ENCODE measurements at regions not wholly inside any gene's neighbourhood (a gene's known extent, or its start where the extent isn't known, plus 50 kb on each side); places are given as distances from the start of the nearest gene placed in this dataset.
"Not testable (repeated sequence)": the region's sequence is repeated elsewhere in the genome, so short reads cannot be mapped to it uniquely, and the experiment has no call there.

DNA sequence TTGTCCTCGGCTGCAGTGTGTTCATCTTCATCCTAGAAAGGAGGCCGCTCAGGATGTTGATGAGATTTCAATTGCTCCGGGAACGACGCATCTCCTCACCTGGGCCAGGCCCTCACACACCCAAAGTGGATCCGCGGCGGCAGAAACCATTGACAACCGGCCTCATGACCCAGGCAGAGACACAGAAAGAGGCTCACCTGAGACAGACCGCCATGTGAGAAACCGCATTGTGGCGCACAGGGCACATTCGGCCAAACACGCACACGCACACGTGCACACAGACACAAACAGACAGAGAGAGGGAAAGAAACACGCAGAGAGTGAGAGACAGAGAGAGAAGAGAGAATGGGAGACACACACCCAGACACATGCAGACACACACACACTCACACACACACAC lies 3879.3 kb downstream of the SRGAP2C start:
- not testable (repeated sequence) for DNase-seq (ENCODE audit: low spot score)

- no peak for TF ChIP-seq CTCF (IDR thresholded peaks at IDR 0.05; ENCODE audit: extremely low read depth, missing control alignments)
- DNase-seq (ENCODE audit: low spot score): no peak
Observed at GRCh38 chr1:125064481-125064880, 3879.7 kb downstream of the SRGAP2C start.

- no peak for TF ChIP-seq CTCF (IDR thresholded peaks at IDR 0.05; ENCODE audit: extremely low read depth, missing control alignments)
Observed at GRCh38 chr1:125065092-125065820, 3880.5 kb downstream of the SRGAP2C start.

GRCh38 chr1:125065821-125066180 lies 3881.0 kb downstream of the SRGAP2C start:
- no peak for TF ChIP-seq CTCF (IDR thresholded peaks at IDR 0.05; ENCODE audit: extremely low read depth, missing control alignments)
- no peak for DNase-seq (ENCODE audit: low spot score)

More at GRCh38 chr1:125065092-125065820, 3880.5 kb downstream of the SRGAP2C start:
- no peak for DNase-seq (ENCODE audit: low spot score)

- no peak for TF ChIP-seq CTCF (IDR thresholded peaks at IDR 0.05; ENCODE audit: extremely low read depth, missing control alignments)
- no peak for DNase-seq (ENCODE audit: low spot score)
Observed at GRCh38 chr1:125066385-125066784, 3881.6 kb downstream of the SRGAP2C start.

DNA sequence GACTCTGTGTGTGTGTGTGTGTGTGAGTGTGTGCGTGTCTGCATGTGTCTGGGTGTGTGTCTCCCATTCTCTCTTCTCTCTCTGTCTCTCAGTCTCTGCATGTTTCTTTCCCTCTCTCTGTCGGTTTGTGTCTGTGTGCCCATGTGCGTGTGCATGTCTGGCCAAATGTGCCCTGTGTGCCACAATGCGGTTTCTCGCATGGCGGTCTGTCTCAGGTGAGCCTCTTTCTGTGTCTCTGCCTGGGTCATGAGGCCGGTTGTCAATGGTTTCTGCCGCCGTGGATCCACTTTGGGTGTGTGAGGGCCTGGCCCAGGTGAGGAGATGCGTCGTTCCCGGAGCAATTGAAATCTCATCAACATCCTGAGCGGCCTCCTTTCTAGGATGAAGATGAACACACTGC lies 3882.1 kb downstream of the SRGAP2C start:
- DNase-seq (ENCODE audit: low spot score): not testable (repeated sequence)

DNA sequence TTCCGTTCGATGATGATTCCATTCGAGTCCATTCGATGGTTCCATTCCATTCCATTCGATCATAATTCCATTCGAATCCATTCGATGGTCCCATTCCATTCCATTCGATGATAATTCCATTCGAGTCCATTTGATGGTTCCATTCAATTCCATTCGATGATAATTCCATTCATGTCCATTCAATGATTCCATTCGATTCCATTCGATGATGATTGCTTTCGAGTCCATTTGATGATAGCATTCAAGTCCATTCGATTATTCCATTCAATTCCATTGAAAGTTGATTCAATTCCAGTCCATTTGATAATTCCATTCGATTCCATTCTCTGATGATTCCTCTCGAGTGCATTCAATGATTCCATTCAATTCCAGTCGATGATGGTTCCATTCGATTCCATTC lies 3895.3 kb downstream of the SRGAP2C start:
- no peak for TF ChIP-seq CTCF (IDR thresholded peaks at IDR 0.05; ENCODE audit: extremely low read depth, missing control alignments)
- DNase-seq (ENCODE audit: low spot score): no peak

DNA sequence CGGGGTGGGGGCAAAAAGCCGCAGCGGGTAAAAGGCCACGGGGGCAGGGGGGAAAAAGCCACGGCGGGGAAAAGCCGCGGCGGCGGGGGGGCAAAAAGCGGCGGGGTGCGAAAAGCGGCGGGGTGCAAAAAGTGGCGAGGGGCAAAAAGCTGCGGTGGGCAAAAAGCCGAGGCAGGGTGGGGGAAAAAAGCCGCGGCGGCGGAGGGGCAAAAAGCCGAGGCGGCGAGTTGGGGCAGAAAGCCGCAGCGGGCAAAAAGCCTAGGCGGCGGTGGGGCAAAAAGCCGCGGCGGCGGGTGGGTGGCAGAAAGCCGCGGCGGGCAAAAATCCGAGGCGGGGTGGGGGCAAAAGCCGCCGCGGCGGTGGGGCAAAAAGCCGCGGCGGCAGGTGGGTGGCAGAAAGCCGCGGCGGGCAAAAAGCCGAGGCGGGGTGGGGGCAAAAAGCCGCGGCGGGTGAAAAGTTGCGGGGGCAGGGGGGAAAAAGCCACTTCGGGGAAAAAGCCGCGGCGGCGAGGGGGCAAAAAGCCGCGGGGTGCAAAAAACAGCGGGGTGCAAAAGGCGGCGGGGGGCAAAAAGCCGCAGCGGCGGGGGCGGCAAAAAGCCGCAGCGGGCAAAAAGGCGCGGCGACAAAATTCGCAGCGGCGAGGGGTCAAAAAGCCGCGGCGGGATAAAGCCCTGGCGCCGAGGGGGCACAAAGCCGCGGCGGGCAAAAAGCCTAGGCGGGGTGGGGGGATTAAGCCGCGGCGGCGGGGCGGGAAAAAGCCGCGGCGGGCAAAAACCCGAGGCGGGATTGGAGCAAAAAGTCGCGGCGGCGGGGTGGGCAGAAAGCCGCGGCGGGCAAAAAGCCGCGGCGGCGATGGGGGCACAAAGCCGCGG lies 3901.2 kb downstream of the SRGAP2C start:
- DNase-seq (ENCODE audit: low spot score): peak; percentile 1
- no peak for TF ChIP-seq CTCF (IDR thresholded peaks at IDR 0.05; ENCODE audit: extremely low read depth, missing control alignments)

Data from GM20000 (cell line).